CD4-positive, alpha-beta T cell treated with Interleukin-15 for 1 hour (primary cell): ENCODE measurements at regions not wholly inside any gene's neighbourhood (a gene's known extent, or its start where the extent isn't known, plus 50 kb on each side); places are given as distances from the start of the nearest gene placed in this dataset.

Experiments used
- DNase-seq: peaks from one replicate; pipeline ENCODE4 v3.0.0-alpha.2; 2020

GRCh38 chr13:29921542-29921941, 71.1 kb upstream of the UBL3 start:
- no peak for DNase-seq

- no peak for DNase-seq
These were observed 69.7 kb upstream of the UBL3 start for GRCh38 chr13:29920025-29920643.

GRCh38 chr13:29918845-29919244, 68.4 kb upstream of the UBL3 start:
- no peak for DNase-seq

- no peak for DNase-seq
These were observed 67.2 kb upstream of the UBL3 start for GRCh38 chr13:29917650-29918049.

- no peak for DNase-seq
These were observed 64.2 kb upstream of the UBL3 start for GRCh38 chr13:29914581-29914980.

- DNase-seq = no peak
These were observed 61.5 kb upstream of the UBL3 start for GRCh38 chr13:29911781-29912418.

GRCh38 chr13:29909975-29910674, 59.7 kb upstream of the UBL3 start:
- DNase-seq = no peak

- DNase-seq = no peak
These were observed 58.8 kb upstream of the UBL3 start for GRCh38 chr13:29909081-29909730.

- no peak for DNase-seq
These were observed 58.1 kb upstream of the UBL3 start for GRCh38 chr13:29908416-29909080.

- no peak for DNase-seq
These were observed 57.3 kb upstream of the UBL3 start for GRCh38 chr13:29907670-29908069.

- no peak for DNase-seq
These were observed 56.1 kb upstream of the UBL3 start for GRCh38 chr13:29906432-29907011.

- DNase-seq = peak; percentile 40
These were observed 55.4 kb upstream of the UBL3 start for GRCh38 chr13:29905845-29906244.

GRCh38 chr13:29903996-29904395, 53.6 kb upstream of the UBL3 start:
- DNase-seq = no peak

- no peak for DNase-seq
These were observed 53.1 kb upstream of the UBL3 start for GRCh38 chr13:29903543-29903942.

- DNase-seq = no peak
These were observed 52.4 kb upstream of the UBL3 start for GRCh38 chr13:29902632-29903305.

- peak; percentile 33 for DNase-seq
These were observed 51.6 kb upstream of the UBL3 start for GRCh38 chr13:29901710-29902631.
